ENCODE measurements at regions not wholly inside any gene's neighbourhood (a gene's known extent, or its start where the extent isn't known, plus 50 kb on each side); places are given as distances from the start of the nearest gene placed in this dataset.
A peak's percentile ranks its signal among the peaks of the same experiment; 100 is the strongest.

DNA sequence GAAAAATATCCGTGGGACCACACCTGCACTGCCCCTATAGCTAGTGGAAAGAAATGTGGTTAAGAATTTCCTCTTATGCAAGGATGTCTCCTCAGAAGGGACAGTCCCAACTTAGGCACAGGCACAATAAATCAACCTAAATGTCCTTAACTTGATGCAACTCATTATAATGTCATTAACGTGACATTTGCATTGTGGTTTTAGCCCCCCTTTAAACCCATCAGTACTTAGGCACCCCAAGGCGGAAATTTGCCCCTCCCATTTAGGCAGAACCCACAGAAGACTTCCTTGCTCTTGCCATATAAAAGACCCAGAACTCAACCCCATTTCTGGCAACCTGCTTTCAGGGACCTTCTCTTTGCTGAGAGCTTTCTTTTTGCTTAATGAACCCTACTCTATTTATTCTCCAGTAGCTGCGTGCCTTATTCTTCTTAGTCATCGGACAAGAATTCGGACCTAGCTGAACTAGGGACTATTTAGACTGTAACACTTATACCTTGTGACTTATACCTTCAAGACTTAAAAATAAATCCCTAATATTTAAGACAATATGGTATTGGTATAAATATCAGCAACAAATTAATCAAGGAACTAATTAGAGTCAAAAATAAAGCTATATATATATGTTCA, 1281.6 kb upstream of the TMEFF2 start:
- no peaks in the 10 kb centered on the region for H3K79me2 ChIP-seq (ENCODE audit: control insufficient read depth, insufficient read depth, low read length)
- WGBS (ENCODE audit: insufficient coverage) = 0% methylated on average over 4 of the region's 6 CpGs
- ChIA-PET POLR2A (no interaction called here), CTCF (no interaction called here)
- H3K4me3 ChIP-seq (ENCODE audit: control extremely low read depth in 1 of 5, extremely low read depth in 1 of 5, insufficient read depth in 1 of 5, low read depth in 2 of 5, low read length in 4 of 5) = peak overlapping the region in 1 of 5 experiments; percentile 42
- no peaks in the 10 kb centered on the region for H3K36me3 ChIP-seq (replicated peaks in 1 of 2; ENCODE audit: control extremely low read depth in 1 of 2, control insufficient read depth in 1 of 2, extremely low read depth in 1 of 2, insufficient read depth in 2 of 2, low read length in 1 of 2)
- intact Hi-C loops (cut with micrococcal nuclease) = no loop called here
- ATAC-seq (ENCODE audit: low read depth) (peak; percentile 73), DNase-seq (peak; percentile 67)
- TF ChIP-seq, protein P1, sequence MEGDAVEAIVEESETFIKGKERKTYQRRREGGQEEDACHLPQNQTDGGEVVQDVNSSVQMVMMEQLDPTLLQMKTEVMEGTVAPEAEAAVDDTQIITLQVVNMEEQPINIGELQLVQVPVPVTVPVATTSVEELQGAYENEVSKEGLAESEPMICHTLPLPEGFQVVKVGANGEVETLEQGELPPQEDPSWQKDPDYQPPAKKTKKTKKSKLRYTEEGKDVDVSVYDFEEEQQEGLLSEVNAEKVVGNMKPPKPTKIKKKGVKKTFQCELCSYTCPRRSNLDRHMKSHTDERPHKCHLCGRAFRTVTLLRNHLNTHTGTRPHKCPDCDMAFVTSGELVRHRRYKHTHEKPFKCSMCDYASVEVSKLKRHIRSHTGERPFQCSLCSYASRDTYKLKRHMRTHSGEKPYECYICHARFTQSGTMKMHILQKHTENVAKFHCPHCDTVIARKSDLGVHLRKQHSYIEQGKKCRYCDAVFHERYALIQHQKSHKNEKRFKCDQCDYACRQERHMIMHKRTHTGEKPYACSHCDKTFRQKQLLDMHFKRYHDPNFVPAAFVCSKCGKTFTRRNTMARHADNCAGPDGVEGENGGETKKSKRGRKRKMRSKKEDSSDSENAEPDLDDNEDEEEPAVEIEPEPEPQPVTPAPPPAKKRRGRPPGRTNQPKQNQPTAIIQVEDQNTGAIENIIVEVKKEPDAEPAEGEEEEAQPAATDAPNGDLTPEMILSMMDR (IDR thresholded peaks at IDR 0.05) = no peak
- no peak for TF ChIP-seq EZH2 (IDR thresholded peaks at IDR 0.05; ENCODE audit: borderline replicate concordance, insufficient read depth, low read depth, low read length, poor library complexity, severe bottlenecking)
- peak overlapping the region; percentile 36 for H3K9ac ChIP-seq (ENCODE audit: low read length)
- H2AFZ ChIP-seq (ENCODE audit: insufficient read depth, low read depth, low read length, poor library complexity, severe bottlenecking) = peak overlapping the region; percentile 12
- H3K4me1 ChIP-seq (ENCODE audit: control insufficient read depth in 2 of 2, insufficient read depth in 2 of 2, low read length in 2 of 2) = peaks cover 15 to 35% of the 10 kb centered on the region in 2 donors
- Mint-ChIP-seq H3K4me3 (peak overlapping the region; percentile 58), H3K27ac (peak overlapping the region; percentile 51), H3K4me1 (peaks cover 25% of the 10 kb centered on the region), H3K9me3 (ENCODE audit: insufficient read depth) (no peaks in the 10 kb centered on the region), H3K27me3 (no peaks in the 10 kb centered on the region)
- peak overlapping the region; percentile 54 for H3K4me2 ChIP-seq (replicated peaks; ENCODE audit: low read depth, low read length, poor library complexity, severe bottlenecking)
- peak overlapping the region; percentile 1 to 54 for H3K27ac ChIP-seq (ENCODE audit: low read length in 2 of 2)
- no peaks in the 10 kb centered on the region for H4K20me1 ChIP-seq (ENCODE audit: control insufficient read depth, insufficient read depth, low read length, poor library complexity, severe bottlenecking)
- H3K9me3 ChIP-seq (ENCODE audit: control extremely low read depth in 1 of 3, control insufficient read depth in 2 of 3, insufficient read depth in 1 of 3, low read length in 2 of 3) = peaks cover 0 to 3% (median 0%) of the 10 kb centered on the region in 3 donors
- no peaks in the 10 kb centered on the region for H3K27me3 ChIP-seq (replicated peaks in 1 of 4; ENCODE audit: control extremely low read depth in 1 of 4, control insufficient read depth in 3 of 4, insufficient read depth in 4 of 4, low read length in 3 of 4)

DNA sequence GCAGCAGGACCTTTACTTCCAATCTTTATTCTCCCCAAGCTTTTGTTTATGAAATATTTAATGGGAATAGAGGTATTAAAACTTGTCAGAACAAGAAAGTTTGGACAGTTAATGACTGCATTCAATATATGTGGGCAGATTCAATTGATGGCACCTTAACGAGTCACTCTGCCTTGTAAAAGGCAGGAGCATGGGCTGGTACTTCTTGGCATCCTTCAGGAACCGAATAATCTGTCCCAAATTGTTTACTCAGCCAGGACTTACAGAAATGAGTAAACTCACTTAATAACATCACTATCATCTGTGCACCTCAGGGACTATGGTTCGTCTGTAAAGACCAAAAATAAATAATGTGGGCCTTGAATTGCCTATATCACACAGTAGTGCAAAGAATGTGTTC, 1280.3 kb upstream of the TMEFF2 start:
- no peak overlapping the region for H3K27ac ChIP-seq (ENCODE audit: low read length in 2 of 2)
- no peaks in the 10 kb centered on the region for H3K36me3 ChIP-seq (replicated peaks in 1 of 2; ENCODE audit: control extremely low read depth in 1 of 2, control insufficient read depth in 1 of 2, extremely low read depth in 1 of 2, insufficient read depth in 2 of 2, low read length in 1 of 2)
- no peak overlapping the region for H3K4me3 Mint-ChIP-seq
- H3K9me3 Mint-ChIP-seq (ENCODE audit: insufficient read depth) = no peaks in the 10 kb centered on the region
- no peak overlapping the region for H3K4me3 ChIP-seq (ENCODE audit: control extremely low read depth in 1 of 5, extremely low read depth in 1 of 5, insufficient read depth in 1 of 5, low read depth in 2 of 5, low read length in 4 of 5)
- peaks cover 22 to 42% of the 10 kb centered on the region in 2 donors for H3K4me1 ChIP-seq (ENCODE audit: control insufficient read depth in 2 of 2, insufficient read depth in 2 of 2, low read length in 2 of 2)
- WGBS (ENCODE audit: insufficient coverage) = no CpG with 5 or more reads among the region's 3 CpGs
- H2AFZ ChIP-seq (ENCODE audit: insufficient read depth, low read depth, low read length, poor library complexity, severe bottlenecking) = no peak overlapping the region
- POLR2A ChIA-PET = no interaction called here
- TF ChIP-seq, protein P1 (IDR thresholded peaks at IDR 0.05) = no peak
- TF ChIP-seq EZH2 (IDR thresholded peaks at IDR 0.05; ENCODE audit: borderline replicate concordance, insufficient read depth, low read depth, low read length, poor library complexity, severe bottlenecking) = no peak
- H3K9me3 ChIP-seq (ENCODE audit: control extremely low read depth in 1 of 3, control insufficient read depth in 2 of 3, insufficient read depth in 1 of 3, low read length in 2 of 3) = peaks cover 0 to 3% (median 0%) of the 10 kb centered on the region in 3 donors
- DNase-seq (no peak), ATAC-seq (ENCODE audit: low read depth) (no peak)
- H3K4me1 Mint-ChIP-seq = peaks cover 33% of the 10 kb centered on the region
- H4K20me1 ChIP-seq (ENCODE audit: control insufficient read depth, insufficient read depth, low read length, poor library complexity, severe bottlenecking) = no peaks in the 10 kb centered on the region
- no peaks in the 10 kb centered on the region for H3K27me3 Mint-ChIP-seq
- H3K27ac Mint-ChIP-seq = peak overlapping the region; percentile 43
- H3K9ac ChIP-seq (ENCODE audit: low read length) = no peak overlapping the region
- intact Hi-C loops (cut with micrococcal nuclease) = no loop called here
- no peak overlapping the region for H3K4me2 ChIP-seq (replicated peaks; ENCODE audit: low read depth, low read length, poor library complexity, severe bottlenecking)
- no peaks in the 10 kb centered on the region for H3K27me3 ChIP-seq (replicated peaks in 1 of 4; ENCODE audit: control extremely low read depth in 1 of 4, control insufficient read depth in 3 of 4, insufficient read depth in 4 of 4, low read length in 3 of 4)
- CTCF ChIA-PET = no interaction called here
- H3K79me2 ChIP-seq (ENCODE audit: control insufficient read depth, insufficient read depth, low read length) = no peaks in the 10 kb centered on the region

All from B cell (primary cell).